Activated CD8-positive, alpha-beta memory T cell treated with anti-CD3 and anti-CD28 coated beads, Interleukin-2, amount 50 U/mL, for 4 hours (primary cell): ENCODE measurements at regions not wholly inside any gene's neighbourhood (a gene's known extent, or its start where the extent isn't known, plus 50 kb on each side); places are given as distances from the start of the nearest gene placed in this dataset.
"Not testable (repeated sequence)": the region's sequence is repeated elsewhere in the genome, so short reads cannot be mapped to it uniquely, and the experiment has no call there.

Experiments
- DNase-seq: peaks from one replicate; pipeline ENCODE4 v3.0.0-alpha.2; 2020

DNA sequence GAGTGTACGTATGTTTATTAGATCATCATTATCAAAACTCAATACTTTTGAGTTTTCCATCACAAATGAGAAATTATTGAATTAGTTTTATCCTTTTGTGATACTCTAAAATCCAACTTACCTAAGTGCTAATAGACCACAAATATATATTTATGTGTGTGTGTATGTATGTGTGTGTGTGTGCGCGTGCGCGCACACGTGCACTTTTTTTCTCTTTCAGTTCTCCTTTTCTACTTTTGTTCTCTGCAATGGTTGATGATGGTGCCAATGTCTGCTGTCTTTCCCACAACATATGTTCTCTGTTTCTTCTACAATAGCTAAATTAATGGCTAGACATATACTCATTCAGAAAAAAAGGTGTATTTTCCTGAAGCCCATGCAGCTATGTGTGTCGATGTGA lies 571.6 kb upstream of the ARPP21 start:
- DNase-seq, result no peak

GRCh38 chr3:35070088-35070487 lies 569.2 kb upstream of the ARPP21 start:
- no peak for DNase-seq

DNA sequence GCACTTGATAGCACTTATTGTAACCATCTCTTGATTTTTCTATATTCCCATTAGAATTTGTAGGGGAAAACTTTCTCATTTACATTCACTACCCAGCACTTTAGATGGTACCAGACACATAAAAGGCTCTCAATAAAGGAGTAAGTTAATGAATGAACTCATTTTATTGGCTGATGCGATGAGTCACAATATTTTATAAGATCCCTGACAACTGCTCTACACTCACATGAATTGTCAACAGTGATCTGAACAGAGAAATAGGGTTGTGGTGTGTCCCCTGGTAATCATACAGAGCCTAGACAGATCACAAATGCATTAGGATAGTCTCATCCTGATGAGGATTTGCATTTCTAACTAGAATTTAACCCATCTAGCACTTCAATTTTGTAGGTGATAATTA lies 567.6 kb upstream of the ARPP21 start:
- no peak for DNase-seq

DNA sequence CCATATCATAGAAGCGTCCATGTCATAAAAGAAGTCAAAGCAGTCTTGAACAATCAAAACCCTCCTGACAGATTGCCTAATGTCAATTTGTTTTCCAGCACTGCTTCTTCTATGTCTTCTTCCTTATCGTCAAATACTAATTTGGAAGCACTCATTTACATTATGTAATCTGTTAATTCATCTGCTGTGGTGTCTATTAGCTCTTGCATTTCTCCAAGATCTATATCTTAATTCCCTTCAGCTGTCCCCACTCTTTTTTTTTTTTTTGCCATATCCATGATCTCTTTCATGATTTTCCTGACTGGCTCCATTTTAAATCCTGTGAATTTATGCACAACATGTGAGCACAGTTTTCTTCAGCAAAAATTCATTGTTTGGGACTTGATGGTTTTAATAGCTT lies 560.5 kb upstream of the ARPP21 start:
- DNase-seq, result no peak

- DNase-seq, result no peak
These were observed 559.9 kb upstream of the ARPP21 start for GRCh38 chr3:35079403-35079802.

- no peak for DNase-seq
These were observed 557.4 kb upstream of the ARPP21 start for GRCh38 chr3:35081899-35082298.

- no peak for DNase-seq
These were observed 550.4 kb upstream of the ARPP21 start for GRCh38 chr3:35088943-35089342.

DNA sequence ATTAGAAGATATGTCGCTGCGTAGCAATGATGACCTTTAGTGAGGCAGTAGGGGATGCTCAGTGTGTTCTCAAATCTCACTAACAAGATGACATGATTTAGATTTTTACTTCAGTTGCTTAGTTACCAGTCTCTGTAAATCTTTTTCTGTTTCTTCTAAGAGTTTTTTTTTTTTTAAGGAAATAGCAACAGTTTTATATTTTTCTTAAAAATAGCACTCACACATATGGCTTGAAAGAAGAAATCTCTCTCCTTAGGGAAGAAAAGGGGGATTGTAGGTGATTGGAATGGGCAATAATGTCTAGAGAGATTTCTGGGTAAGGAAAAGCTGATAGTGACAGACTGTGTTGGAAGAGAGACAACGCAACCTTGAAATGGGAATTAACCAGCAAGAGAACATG lies 524.6 kb upstream of the ARPP21 start:
- no peak for DNase-seq

GRCh38 chr3:35120026-35120425 lies 519.3 kb upstream of the ARPP21 start:
- DNase-seq, result no peak

DNA sequence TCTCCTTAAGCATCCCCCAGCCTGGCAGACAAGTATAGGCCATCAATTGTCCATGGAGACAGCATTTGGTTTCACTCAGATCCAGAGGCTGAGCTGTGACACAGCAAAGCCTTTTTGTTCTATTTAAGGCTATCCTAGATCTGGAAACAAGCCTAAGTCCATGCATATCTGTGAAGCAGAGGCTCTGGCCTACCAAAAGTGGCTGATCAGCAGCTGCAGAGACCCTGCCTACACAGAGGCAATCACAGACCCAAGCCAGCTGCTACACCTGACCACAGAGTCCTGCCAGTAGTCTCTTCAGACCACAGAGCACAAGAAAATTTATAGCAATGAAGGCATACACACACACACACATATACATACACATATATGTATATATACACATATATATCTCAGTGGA lies 501.7 kb upstream of the ARPP21 start:
- DNase-seq, result no peak

GRCh38 chr3:35141406-35141805 lies 497.9 kb upstream of the ARPP21 start:
- DNase-seq, result no peak

DNA sequence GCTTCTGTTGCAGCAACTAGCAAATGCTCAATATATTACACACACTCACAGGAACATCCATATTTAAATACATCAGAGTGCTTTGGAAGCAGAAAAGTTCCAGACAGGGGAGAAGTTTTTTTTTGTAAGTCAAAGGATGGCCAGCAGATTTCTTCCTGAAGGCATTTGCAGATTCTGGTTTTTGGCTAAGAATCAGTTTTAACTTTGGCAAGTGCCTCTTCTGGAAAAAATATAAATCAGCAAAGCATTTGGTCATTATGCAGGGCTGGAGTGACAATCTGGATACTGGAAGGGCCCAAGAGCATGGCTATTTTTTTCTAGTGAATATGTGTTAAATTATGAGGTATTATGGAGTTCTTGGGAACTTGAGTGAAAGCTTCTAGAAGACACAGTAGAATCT lies 495.3 kb upstream of the ARPP21 start:
- no peak for DNase-seq

DNA sequence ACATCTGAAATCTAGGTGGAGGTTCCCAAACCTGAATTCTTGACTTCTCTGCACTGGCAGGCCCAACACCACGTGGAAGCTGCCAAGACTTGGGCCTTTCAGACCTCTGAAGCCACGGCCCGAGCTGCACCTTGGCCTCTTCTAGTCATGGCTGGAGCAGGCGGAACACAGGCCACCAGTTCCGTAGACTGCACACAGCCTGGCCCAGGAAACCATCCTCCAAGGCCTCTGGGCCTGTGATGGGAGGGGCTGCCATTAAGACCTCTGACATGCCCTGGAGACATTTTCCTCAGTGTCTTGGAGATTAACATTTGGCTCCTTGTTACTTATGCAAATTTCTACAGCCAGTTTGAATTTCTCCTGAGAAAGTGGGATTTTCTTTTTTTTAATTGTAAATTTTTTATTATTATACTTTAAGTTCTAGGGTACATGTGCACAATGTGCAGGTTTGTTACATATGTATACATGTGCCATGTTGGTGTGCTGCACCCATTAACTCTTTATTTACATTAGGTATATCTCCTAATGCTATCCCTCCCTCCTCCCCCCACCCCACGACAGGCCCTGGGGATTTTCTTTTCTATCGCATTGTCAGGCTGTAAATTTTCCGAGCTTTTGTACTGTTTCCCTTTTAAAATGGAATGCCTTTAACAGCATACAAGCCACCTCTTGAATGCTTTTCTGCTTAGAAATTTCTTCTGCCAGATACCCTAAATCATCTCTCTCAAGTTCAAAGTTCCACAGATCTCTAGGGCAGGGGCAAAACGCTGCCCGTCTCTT lies 492.9 kb upstream of the ARPP21 start:
- not testable (repeated sequence) for DNase-seq

DNA sequence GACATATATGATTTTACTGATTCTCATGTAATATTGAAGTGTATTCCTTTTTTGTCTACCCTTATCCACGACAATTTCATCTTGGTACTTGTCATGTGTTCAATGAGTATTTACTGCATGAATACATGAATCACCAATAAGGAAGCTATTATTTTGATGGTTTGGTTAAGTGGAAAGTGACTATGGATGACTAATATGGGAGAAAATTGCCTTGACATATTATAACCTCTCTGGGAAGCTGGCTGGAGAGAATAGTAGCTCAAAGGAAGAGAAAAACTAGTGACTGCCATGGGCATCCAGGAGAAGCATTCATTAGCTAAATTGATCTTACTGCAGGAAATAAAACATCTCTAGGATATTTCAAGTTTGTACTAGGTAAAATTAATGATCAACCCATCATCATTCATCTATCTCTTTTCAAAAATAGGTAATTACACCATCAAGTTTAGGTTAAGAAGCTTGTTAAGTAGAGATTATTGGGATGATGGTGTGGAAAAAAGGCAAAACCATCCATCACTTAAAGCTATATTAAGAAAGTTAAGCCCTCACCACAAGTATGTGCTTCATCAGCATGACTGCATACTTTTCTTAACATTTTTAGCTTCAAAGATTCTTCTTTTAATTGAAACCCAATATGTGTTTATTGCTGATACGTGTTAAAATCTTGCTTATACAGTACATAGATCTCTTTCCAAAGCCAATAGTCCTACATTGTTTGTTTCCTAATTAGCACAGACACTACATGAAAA lies 455.2 kb upstream of the ARPP21 start:
- DNase-seq, result no peak

DNA sequence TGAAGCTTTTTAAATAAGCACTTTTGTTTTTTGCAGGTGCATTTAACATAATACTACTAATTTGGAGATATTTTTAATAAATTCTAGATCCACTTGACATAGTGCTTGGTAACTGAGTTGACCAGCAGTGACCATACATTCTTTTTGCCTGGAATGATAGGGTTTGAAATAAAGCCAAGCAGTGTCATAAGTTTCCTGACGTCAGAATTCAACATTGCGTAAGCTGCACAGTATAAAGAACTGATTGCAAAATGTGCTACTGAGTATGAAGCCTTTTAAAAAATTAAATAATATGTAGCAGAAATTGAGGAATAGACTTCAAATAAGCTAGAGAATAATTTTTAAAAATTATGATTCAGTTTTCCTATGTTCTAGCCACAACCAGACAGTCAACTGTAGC lies 454.6 kb upstream of the ARPP21 start:
- DNase-seq, result no peak

- no peak for DNase-seq
These were observed 451.4 kb upstream of the ARPP21 start for GRCh38 chr3:35187908-35188307.

GRCh38 chr3:35194666-35195065 lies 444.7 kb upstream of the ARPP21 start:
- no peak for DNase-seq

- no peak for DNase-seq
These were observed 440.5 kb upstream of the ARPP21 start for GRCh38 chr3:35198857-35199256.

DNA sequence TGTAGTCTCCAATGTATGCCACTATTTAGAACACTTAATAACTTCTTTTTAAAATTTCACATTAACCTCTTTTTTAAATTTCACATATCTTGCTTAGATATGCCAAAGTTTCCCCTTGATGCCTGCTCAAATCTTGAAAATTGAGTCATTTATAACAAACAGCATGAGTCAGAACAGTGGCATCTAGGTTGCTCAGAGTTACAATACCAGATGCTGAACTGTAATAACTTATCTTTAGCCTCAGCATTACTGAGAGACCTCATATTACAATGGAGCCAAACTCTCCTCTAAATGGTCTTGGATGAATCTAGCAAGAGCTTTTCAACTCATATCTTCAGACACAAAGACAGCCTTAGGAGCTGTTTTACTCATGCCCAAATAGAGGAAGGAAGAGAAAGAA lies 439.3 kb upstream of the ARPP21 start:
- DNase-seq, result no peak

- no peak for DNase-seq
These were observed 438.1 kb upstream of the ARPP21 start for GRCh38 chr3:35201211-35201610.

- DNase-seq, result no peak
These were observed 423.5 kb upstream of the ARPP21 start for GRCh38 chr3:35215525-35216500.

DNA sequence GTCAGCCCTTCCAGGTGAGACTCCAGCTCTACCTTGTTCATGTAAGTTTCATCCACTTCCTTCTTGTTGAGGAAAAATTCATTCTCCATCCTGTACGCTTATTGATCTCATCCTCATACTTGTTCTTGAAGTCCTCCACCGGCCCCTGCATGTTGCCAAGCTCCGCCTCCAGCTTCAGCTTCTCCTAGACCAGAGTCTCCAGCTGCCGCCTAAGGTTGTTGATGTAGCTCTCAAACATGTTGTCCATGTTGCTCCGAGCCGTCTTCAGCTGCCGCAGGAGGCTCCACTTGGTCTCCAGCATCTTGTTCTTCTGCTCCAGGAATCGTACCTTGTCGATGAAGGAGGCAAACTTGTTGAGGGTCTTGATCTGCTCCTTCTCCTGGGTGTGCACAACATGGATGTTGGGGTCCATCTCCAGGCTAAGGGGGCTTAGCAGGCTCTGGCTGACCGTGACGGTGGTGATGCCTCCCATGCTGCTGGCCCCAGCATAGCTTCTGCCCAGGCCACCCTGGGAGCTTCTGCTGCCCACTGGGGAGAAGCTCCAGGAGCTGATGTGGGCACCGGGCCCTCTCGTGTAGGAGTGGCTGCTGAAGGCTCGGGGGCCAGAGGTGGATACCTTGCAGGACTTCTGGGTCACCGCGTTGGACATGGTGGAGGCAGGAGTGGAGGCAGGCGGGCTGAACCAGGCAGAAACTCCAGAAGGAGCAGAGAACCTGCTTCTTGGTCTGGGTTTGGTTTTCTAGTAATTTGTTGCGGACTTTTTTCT lies 422.6 kb upstream of the ARPP21 start:
- DNase-seq, result no peak
